HAP-1 (cell line): ENCODE measurements at regions not wholly inside any gene's neighbourhood (a gene's known extent, or its start where the extent isn't known, plus 50 kb on each side); places are given as distances from the start of the nearest gene placed in this dataset.
"Not testable (repeated sequence)": the region's sequence is repeated elsewhere in the genome, so short reads cannot be mapped to it uniquely, and the experiment has no call there.

Source experiments
- DNase-seq, 2 experiments: peaks; one replicate each; pipeline ENCODE4 v3.0.0-alpha.2; 2016 to 2020; ENCODE audit warnings: low spot score in 2 of 2
- H3K27me3 ChIP-seq: fragments of 250-450 bp; sonication (Bioruptor Pico); 2 replicates; pipeline ENCODE4 v1.5.1; 2020; ENCODE audit warnings: low read depth, mild to moderate bottlenecking, moderate library complexity
- H3K36me3 ChIP-seq: fragments of 250-450 bp; sonication (Bioruptor Pico); replicated peaks from 2 replicates; pipeline ENCODE4 v1.5.1; 2020; ENCODE audit warnings: mild to moderate bottlenecking
- H3K4me1 ChIP-seq: fragments of 250-450 bp; sonication (Bioruptor Pico); 2 replicates; pipeline ENCODE4 v1.5.1; 2020; ENCODE audit warnings: mild to moderate bottlenecking
- H3K4me3 ChIP-seq: fragments of 250-450 bp; sonication (Bioruptor Pico); 2 replicates; pipeline ENCODE4 v1.5.1; 2020; ENCODE audit warnings: mild to moderate bottlenecking, moderate library complexity
- H3K9me3 ChIP-seq: fragments of 250-450 bp; sonication (Bioruptor Pico); 2 replicates; pipeline ENCODE4 v1.5.1; 2020; ENCODE audit warnings: mild to moderate bottlenecking, moderate library complexity
- in situ Hi-C: fragments of 300-500 bp; cut with MboI; formaldehyde crosslinking; loops from 3 replicates; pipeline ENCODE4 v1.14.3; 2020; ENCODE audit warnings: low sequenced_read_pairs, inconsistent platforms, mixed read lengths

DNA sequence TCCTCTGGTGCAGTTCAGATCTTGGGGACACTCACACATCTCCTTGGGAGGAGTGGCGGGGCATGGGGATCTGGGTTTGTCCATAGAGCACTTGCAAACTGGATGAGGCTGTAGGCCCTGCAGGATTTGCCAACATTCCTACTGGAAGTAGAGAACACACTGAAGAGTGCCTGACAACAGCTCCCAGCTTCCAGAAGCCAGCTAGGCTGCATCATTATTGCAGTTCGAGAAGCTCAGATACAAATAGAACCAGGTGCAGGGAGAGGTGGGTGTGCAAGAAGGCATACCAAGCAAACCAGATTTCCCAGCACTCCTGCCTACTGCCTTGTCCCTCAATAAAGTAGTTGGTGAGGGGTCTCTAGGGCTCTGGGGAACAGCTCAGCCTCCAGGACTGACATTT lies 52.5 kb downstream of the RHOB start:
- in situ Hi-C loops = no loop called here
- Histone ChIP-seq H3K36me3 (no peaks in the 10 kb centered on the region), H3K4me1 (peaks cover 4% of the 10 kb centered on the region; the same call in 1 of the 2 replicates), H3K27me3 (no peaks in the 10 kb centered on the region), H3K4me3 (no peak overlapping the region), H3K9me3 (no peaks in the 10 kb centered on the region)
- DNase-seq = no peak

- DNase-seq = no peak
- in situ Hi-C loops = no loop called here
- Histone ChIP-seq H3K4me3 (no peak overlapping the region), H3K27me3 (no peaks in the 10 kb centered on the region), H3K9me3 (no peaks in the 10 kb centered on the region), H3K36me3 (no peaks in the 10 kb centered on the region), H3K4me1 (peaks cover 4% of the 10 kb centered on the region; the same call in 1 of the 2 replicates)
Observed at GRCh38 chr2:20501974-20502373, 55.1 kb downstream of the RHOB start.

DNA sequence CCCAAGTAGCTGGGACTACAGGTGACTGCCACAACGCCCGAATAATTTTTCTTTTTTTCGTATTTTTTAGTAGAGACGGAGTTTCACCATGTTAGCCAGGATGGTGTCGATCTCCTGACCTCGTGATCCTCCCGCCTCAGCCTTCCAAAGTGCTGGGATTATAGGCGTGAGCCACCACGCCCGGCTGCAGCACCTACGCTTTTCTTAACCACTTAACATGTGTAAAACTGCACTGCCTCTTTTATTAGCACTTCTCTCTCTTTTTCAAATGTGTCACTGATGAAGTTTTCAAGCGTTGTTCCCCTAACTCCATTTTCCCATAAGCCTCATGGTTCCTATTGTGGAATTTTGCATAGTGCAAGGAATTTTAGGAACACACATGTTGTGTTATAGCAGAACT lies 55.6 kb downstream of the RHOB start:
- H3K27me3 ChIP-seq, H3K4me3 ChIP-seq, H3K4me1 ChIP-seq, H3K9me3 ChIP-seq, DNase-seq, H3K36me3 ChIP-seq, in situ Hi-C loops: not testable (repeated sequence)

DNA sequence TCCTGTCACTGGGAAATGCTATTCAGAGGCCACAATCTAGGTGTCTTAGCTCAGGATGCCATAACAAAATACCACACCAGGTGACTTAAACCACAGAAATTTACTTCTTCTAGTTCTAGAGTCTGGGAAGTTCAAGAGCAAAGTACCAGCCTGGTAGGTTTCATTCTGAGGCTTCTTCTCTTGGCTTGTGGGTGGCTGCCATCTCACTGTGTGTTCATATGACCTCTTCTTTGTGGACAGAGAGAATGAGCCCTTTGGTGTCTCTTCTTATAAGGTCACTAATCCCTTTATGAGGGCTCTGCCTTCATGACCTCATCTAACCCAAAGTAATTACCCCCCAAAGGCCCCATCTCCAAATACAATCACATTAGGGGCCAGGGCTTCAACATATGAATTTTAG lies 57.3 kb downstream of the RHOB start:
- H3K4me3 ChIP-seq = no peak overlapping the region
- no peaks in the 10 kb centered on the region for H3K9me3 ChIP-seq
- no peak for DNase-seq
- in situ Hi-C loops = no loop called here
- no peaks in the 10 kb centered on the region for H3K36me3 ChIP-seq
- H3K27me3 ChIP-seq = no peaks in the 10 kb centered on the region
- H3K4me1 ChIP-seq = peaks cover 4% of the 10 kb centered on the region; the same call in 1 of the 2 replicates

- Histone ChIP-seq H3K27me3 (no peaks in the 10 kb centered on the region), H3K9me3 (no peaks in the 10 kb centered on the region), H3K36me3 (no peaks in the 10 kb centered on the region), H3K4me1 (peaks cover 10% of the 10 kb centered on the region), H3K4me3 (no peak overlapping the region)
- in situ Hi-C loops = no loop called here
- DNase-seq = no peak
Observed at GRCh38 chr2:20506201-20506685, 59.4 kb downstream of the RHOB start.

- in situ Hi-C loops = no loop called here
- Histone ChIP-seq H3K36me3 (no peaks in the 10 kb centered on the region), H3K9me3 (no peaks in the 10 kb centered on the region), H3K4me3 (no peak overlapping the region), H3K27me3 (no peaks in the 10 kb centered on the region), H3K4me1 (peaks cover 10% of the 10 kb centered on the region)
- DNase-seq = no peak
Observed at GRCh38 chr2:20507166-20507692, 60.4 kb downstream of the RHOB start.

- no peaks in the 10 kb centered on the region for H3K9me3 ChIP-seq
- no peak for DNase-seq
- no peak overlapping the region for H3K4me3 ChIP-seq
- no peaks in the 10 kb centered on the region for H3K36me3 ChIP-seq
- peaks cover 10% of the 10 kb centered on the region for H3K4me1 ChIP-seq
- H3K27me3 ChIP-seq = no peaks in the 10 kb centered on the region
- in situ Hi-C loops = no loop called here
Observed at GRCh38 chr2:20507711-20508110, 60.8 kb downstream of the RHOB start.

DNA sequence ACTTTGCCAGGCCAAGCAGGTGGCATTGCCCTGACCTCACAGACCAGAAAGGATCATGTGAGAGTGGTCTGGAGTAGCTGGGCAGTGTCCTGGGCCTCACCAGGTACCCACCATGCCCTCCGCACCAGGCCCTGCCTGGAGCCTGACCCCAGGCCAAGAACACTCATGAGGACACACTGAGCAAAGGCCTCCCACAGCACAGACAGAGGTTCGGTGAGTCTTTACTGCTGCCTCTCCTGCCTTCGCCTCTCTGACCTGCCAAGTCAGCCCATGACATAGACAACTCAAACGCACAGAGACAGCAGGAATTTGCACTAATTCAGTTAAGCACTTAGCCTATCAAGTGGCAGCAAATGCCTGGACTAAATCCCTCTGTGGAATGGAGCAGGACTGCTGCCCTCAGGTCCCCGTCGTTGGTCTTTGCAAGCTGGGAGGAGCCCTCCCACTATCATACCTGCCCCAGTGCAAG lies 62.5 kb downstream of the RHOB start:
- DNase-seq = no peak
- Histone ChIP-seq H3K36me3 (no peaks in the 10 kb centered on the region), H3K9me3 (no peaks in the 10 kb centered on the region), H3K4me1 (peaks cover 10% of the 10 kb centered on the region), H3K4me3 (no peak overlapping the region), H3K27me3 (no peaks in the 10 kb centered on the region)
- in situ Hi-C loops = no loop called here

DNA sequence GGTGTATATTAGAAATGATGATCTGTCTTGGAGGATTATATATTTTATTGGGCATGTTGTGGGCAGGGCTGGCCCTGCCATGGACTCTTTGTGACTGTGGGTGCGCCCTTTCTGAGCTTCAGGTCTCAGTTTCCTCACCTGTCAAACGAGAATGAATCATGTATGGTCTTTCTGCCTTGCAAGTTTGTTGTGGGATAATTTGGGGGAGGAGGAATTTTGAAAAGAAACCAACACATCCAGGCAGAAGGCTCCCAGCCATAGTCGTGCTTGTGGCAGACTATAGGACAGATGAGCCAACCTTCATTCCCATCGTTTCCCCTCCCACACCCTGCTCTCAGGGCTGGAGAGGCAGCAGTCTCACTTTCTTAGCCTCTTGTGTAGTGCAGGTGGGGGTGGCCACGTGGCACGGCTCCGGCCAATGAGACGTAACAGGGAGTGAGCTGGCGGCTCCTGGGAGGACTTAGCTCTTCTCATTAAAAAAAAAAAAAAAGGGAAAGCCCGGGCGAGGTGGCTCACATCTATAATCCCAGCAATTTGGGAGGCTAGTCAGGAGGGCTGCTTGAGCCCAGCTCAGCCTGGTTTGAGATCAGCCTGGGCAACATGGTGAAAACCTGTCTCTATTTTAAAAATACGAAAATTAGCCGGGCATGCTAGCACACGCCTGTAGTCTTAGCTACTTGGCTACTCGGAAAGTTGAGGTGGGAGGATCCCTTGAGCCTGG lies 63.1 kb downstream of the RHOB start:
- H3K27me3 ChIP-seq = no peaks in the 10 kb centered on the region
- no peaks in the 10 kb centered on the region for H3K36me3 ChIP-seq
- H3K4me1 ChIP-seq = peaks cover 10% of the 10 kb centered on the region
- H3K9me3 ChIP-seq = no peaks in the 10 kb centered on the region
- no peak overlapping the region for H3K4me3 ChIP-seq
- in situ Hi-C loops = no loop called here
- DNase-seq = peak; percentile 69 to 86

DNA sequence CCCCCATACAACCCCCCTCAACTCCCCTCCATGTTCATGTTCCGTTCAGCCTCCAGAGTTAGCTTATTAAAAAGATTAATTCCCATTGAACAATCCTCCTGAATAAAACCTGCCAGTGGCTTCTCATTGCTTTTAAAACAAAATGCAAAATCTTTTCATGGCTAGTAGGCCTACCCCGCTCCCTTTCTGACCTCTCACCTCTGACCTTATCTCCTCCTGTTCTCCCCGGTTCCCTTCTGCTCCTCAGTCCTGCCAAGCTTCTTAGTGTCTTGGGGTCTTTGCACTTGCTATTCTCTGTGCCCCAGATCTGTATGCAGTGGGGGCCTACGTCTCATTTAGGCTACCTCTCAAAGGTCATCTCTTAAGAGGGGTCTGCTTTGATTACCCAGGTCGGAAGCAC lies 64.3 kb downstream of the RHOB start:
- peaks cover 10% of the 10 kb centered on the region for H3K4me1 ChIP-seq

DNA sequence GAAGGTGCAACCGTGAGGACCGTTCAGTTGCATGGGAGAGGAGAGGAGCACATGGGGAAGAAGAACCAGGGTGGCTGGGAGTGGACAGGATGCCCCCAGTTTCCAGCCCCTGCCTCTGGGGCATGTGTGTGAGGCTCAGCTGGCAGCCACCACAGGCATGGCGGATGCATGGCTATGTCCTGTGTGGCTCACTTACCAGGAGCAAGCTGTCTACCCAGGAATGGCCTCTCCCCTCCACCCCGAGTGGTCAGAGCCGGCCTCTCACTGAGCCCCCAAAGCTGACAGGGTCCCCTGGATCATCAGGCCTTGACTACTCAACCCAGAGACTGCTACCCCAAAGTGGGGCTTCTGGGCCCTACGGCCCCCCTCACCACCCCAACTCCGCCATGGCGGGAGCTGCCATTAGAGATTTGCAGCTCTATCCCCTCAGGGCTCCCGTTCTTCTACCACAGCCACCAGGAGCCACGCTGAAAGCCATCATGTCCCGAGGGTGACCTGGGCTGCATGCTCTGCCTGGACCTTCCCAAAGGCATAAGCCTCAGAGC lies 65.3 kb downstream of the RHOB start:
- no peaks in the 10 kb centered on the region for H3K36me3 ChIP-seq
- H3K27me3 ChIP-seq = no peaks in the 10 kb centered on the region
- H3K4me3 ChIP-seq = no peak overlapping the region
- no peak for DNase-seq
- in situ Hi-C loops = no loop called here
- H3K4me1 ChIP-seq = peaks cover 10% of the 10 kb centered on the region
- H3K9me3 ChIP-seq = no peaks in the 10 kb centered on the region

More for the DNA sequence above, 64.3 kb downstream of the RHOB start:
- no peak overlapping the region for H3K4me3 ChIP-seq
- no peaks in the 10 kb centered on the region for H3K36me3 ChIP-seq
- no peaks in the 10 kb centered on the region for H3K27me3 ChIP-seq
- H3K9me3 ChIP-seq = no peaks in the 10 kb centered on the region
- in situ Hi-C loops = no loop called here
- DNase-seq = no peak

GRCh38 chr2:20513946-20514345 lies 67.1 kb downstream of the RHOB start:
- Histone ChIP-seq H3K27me3 (no peaks in the 10 kb centered on the region), H3K4me1 (peaks cover 10% of the 10 kb centered on the region), H3K9me3 (no peaks in the 10 kb centered on the region), H3K36me3 (no peaks in the 10 kb centered on the region), H3K4me3 (no peak overlapping the region)
- DNase-seq = no peak
- in situ Hi-C loops = no loop called here

DNA sequence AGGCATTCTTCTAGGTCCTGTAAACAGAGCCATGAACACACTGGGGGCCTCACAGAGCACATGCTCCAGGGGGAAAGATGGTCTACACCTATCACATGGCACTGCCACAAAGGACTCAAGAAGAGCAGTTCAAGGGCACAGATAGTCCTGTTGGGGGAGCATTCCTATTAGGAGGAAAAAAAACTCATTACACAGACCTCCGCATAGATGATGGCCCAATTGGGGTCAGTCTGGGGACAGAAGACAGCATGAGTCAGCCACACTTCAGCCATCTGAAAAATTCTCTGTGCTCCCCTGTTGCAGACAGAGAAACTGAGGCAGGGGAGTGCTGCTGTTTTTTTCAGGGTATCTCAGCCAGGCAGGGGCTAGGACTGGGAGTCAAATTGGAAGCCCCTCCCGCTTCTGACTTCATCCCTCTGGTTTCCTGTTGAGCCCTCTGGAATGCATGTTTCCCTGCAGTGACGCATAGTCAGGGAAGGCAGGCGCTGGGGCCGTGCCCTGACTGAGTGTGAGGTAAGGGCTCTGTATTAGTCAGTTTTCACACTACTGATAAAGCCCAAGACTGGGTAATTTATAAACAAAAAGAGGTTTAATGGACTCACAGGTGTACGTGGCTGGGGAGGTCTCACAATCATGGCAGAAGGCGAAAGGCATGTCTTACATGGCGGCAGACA lies 67.9 kb downstream of the RHOB start:
- Histone ChIP-seq H3K27me3 (no peaks in the 10 kb centered on the region), H3K9me3 (no peaks in the 10 kb centered on the region), H3K36me3 (no peaks in the 10 kb centered on the region), H3K4me1 (peaks cover 7% of the 10 kb centered on the region), H3K4me3 (no peak overlapping the region)
- DNase-seq = no peak
- in situ Hi-C loops = no loop called here
